GM12873 (cell line): ENCODE measurements at regions not wholly inside any gene's neighbourhood (a gene's known extent, or its start where the extent isn't known, plus 50 kb on each side); places are given as distances from the start of the nearest gene placed in this dataset.

Experiments used
- TF ChIP-seq, protein P1 (sequence below): IDR thresholded peaks from 2 replicates; pipeline ENCODE4 v1.5.1; 2012; ENCODE audit warnings: low read depth, mild to moderate bottlenecking, moderate library complexity, low read length, control low read depth; ENCODE audit not compliant: insufficient read depth; ENCODE audit errors: missing control alignments

DNA sequence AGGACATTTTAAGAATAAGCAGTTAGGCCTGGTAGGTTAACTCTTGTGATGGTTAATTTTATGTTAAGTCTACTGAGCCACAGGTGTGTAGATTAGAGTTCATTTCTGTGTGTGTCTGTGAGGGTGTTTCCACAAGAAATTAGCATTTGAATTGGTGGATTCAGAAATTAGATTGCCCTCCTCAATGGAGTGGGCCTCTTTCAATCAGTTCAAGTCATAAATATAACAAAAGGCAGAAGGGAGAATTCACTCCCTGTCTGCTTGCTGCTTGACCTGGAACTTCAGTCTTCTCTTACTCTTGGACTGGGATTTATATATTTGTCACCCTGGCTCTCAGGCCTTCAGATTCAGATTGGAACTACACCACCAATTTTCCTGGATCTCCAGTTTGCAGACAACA, 55.3 kb upstream of the POM121L12 start:
- TF ChIP-seq, protein P1, sequence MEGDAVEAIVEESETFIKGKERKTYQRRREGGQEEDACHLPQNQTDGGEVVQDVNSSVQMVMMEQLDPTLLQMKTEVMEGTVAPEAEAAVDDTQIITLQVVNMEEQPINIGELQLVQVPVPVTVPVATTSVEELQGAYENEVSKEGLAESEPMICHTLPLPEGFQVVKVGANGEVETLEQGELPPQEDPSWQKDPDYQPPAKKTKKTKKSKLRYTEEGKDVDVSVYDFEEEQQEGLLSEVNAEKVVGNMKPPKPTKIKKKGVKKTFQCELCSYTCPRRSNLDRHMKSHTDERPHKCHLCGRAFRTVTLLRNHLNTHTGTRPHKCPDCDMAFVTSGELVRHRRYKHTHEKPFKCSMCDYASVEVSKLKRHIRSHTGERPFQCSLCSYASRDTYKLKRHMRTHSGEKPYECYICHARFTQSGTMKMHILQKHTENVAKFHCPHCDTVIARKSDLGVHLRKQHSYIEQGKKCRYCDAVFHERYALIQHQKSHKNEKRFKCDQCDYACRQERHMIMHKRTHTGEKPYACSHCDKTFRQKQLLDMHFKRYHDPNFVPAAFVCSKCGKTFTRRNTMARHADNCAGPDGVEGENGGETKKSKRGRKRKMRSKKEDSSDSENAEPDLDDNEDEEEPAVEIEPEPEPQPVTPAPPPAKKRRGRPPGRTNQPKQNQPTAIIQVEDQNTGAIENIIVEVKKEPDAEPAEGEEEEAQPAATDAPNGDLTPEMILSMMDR: no peak

DNA sequence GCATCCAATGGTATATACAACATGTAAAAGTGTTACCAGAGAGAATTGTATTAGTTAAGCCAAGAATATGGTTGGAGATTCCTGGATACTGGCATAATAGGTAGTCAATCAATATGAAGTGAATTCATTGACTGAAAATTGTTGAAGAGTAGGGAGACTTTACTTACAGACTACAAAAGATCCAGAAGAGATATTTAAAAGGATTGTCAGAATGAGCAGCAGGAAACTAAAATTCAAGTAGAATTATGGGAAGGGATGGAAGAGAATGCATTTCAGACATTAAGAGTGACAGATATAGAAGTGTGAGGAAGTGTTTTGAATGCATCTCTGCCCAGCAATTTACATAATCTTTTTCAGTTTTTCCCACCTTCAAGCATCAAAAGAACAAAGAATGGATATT, 62.3 kb upstream of the POM121L12 start:
- TF ChIP-seq, protein P1: no peak

DNA sequence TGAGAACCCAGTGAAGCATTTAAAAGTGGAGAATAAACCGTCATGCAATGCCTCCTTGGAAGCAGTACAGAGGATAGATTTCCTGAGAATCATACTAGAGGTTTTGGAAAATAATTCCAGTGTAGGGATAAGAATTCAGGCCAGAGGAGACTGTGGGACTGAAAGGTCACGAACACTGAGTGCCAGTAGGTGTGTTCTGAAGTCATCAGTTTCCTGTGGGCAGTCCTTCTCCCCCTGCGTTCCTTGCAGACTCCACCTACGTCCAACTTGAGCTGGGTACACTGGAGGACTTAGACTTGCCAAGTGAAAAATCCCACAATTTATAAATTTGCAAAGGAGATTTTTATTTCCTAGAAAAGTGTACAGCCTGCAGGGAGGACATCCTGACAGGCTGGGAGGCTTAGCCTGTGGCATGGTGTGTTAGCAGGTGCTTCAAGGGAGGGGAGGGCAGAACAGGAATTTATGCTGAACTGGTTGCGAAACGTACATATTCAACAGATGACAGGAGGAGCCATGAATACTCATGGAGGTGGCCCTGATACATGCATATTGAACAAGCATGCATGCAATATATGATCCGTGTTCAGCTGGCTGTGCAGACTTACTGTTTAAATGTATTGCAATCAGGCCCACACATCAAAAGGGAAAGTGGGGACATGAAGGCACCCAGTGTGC, 72.9 kb upstream of the POM121L12 start:
- TF ChIP-seq, protein P1: no peak

DNA sequence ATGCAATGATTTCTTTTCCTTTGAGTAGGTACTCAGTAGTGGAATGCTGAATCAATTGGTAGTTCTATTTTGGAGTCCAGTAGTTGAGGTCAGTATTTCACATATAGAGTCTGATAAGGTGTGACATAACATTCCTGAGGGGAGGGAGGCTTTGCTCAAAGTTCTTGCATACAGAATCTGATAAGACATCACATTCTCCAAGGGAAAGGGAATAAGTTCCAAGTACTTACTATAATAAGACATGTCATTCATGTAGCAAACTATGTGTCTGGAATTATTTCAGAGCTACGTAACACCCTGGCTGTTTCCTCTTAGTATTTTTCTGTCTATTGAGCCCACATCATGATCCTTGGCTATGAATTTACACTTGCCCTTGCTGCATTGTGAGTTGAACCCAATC, 74.3 kb upstream of the POM121L12 start:
- TF ChIP-seq, protein P1: no peak

DNA sequence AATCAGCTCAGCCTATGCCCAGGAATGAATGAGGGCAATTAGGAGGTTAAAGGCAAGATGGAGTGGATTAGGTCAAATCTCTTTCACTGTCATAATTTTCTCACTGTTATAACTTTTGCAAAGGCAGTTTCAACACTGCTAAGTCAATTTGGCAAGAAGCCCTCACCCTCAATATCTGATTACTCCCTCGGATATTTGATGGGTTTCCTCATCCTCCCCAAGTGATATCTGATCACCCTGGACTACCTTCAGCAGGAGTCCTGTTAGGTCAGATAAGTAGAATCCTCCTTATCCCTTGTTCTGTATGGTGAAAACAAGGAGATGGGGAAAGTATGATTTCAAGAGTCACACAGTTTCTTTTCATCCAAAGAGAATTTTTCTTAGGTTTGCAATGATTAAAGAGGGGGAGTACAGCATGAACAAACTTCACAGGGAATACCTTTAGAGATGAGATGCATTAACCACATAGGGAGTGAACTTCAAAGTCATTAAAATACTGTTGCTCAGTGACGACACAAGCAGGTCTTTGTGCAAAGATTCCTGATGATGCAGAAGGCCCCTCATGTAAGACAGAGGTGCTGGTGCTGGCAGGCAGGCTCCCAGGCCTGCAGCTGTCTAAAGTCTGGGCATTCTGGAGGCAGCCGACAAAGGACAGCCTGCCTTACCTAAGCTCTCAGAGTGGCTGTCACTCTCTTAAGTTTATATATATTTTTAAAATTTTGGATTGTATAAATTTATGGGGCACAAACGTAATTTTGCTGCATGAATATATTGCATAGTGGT, 75.4 kb upstream of the POM121L12 start:
- TF ChIP-seq, protein P1: no peak

DNA sequence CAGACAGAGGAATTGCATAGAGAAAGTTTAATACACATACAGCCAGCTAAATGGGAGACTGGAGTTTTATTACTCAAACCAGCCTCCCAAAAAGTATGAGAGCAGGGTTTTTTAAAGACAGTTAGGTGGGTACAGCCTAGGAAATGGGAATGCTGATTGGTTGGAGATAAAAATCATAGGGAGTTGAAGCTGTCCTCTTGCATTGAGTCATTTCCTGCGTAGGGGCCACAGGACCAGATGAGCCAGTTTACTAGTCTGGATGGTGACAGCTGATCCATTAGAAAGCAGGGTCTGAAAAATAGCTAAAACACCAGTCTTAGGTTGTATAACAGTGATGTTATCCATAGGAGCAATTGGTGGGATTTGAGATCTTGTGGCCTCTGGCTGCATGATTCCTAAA, 76.1 kb upstream of the POM121L12 start:
- TF ChIP-seq, protein P1: no peak

DNA sequence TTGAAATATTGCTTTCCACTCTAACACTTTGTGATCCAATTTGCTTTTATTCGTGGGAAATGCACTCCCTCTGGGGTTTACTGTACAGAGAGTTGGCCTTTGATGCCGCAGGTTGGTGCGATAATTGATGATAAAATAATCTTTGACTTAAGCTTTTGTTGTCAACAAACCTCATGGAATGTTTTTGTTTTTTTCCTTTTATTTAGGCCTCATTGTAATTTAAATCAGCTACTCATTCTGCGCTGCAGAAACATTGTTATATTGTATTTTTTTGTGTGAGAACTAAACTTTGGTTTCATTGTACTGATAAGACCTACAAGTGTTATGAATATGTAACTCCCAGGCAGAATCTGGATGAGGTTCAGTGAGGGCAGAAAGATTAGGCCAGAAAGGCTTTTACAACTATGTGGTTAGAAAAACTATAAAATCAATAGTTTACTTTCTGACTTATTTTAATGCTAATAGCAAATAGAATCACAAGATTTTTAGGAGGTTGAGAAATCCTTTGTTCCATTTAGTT, 76.8 kb upstream of the POM121L12 start:
- TF ChIP-seq, protein P1: no peak
